SK-N-SH treated with all-trans-retinoic acid at 6 μM for 48 hours (cell line): ENCODE measurements at regions not wholly inside any gene's neighbourhood (a gene's known extent, or its start where the extent isn't known, plus 50 kb on each side); places are given as distances from the start of the nearest gene placed in this dataset.

Experiments used
- ATAC-seq: fragments of 200-7000 bp; cut with Tn5 transposase; 3 replicates; pipeline ENCODE4 v1.9.1; 2020; ENCODE audit warnings: mild to moderate bottlenecking, moderate library complexity
- ARNTL ChIP-seq: fragments of 450-650 bp; formaldehyde crosslinking; IDR thresholded peaks from 2 replicates; pipeline ENCODE4 v1.5.0; 2020; ENCODE audit warnings: low read depth, mild to moderate bottlenecking, moderate library complexity, borderline replicate concordance
- BACH2 ChIP-seq: fragments of 250-450 bp; sonication (Bioruptor Pico); IDR thresholded peaks from 2 replicates; pipeline ENCODE4 v1.9.0; 2021; ENCODE audit warnings: mild to moderate bottlenecking, borderline replicate concordance
- ESRRG ChIP-seq: fragments of 250-450 bp; sonication (Bioruptor Pico); IDR thresholded peaks from 2 replicates; pipeline ENCODE4 v1.6.1; 2021; ENCODE audit warnings: mild to moderate bottlenecking
- GLIS3 ChIP-seq: fragments of 250-450 bp; sonication (Bioruptor Pico); IDR thresholded peaks from 2 replicates; pipeline ENCODE4 v1.5.0; 2020; ENCODE audit warnings: mild to moderate bottlenecking, moderate library complexity
- PPARA ChIP-seq: fragments of 250-450 bp; sonication (Bioruptor Pico); IDR thresholded peaks from 2 replicates; pipeline ENCODE4 v1.5.0; 2020; ENCODE audit warnings: mild to moderate bottlenecking, borderline replicate concordance
- SNAI2 ChIP-seq: fragments of 250-450 bp; sonication (Bioruptor Pico); IDR thresholded peaks from 2 replicates; pipeline ENCODE4 v1.5.0; 2020; ENCODE audit warnings: mild to moderate bottlenecking, moderate library complexity
- TCF4 ChIP-seq: fragments of 250-450 bp; sonication (Bioruptor Pico); IDR thresholded peaks from 2 replicates; pipeline ENCODE4 v1.8.0; 2021; ENCODE audit warnings: mild to moderate bottlenecking, moderate library complexity, borderline replicate concordance
- ZC3H10 ChIP-seq: fragments of 250-450 bp; sonication (Bioruptor Pico); IDR thresholded peaks from 2 replicates; pipeline ENCODE4 v1.5.1; 2021; ENCODE audit warnings: mild to moderate bottlenecking, moderate library complexity
- ZFP3 ChIP-seq: fragments of 250-450 bp; sonication (Bioruptor Pico); IDR thresholded peaks from 2 replicates; pipeline ENCODE4 v1.5.0; 2020; ENCODE audit warnings: mild to moderate bottlenecking, moderate library complexity
- ZFP30 ChIP-seq: fragments of 450-650 bp; formaldehyde crosslinking; IDR thresholded peaks from 2 replicates; pipeline ENCODE4 v1.5.0; 2022; ENCODE audit warnings: mild to moderate bottlenecking, moderate library complexity
- TF ChIP-seq, protein P1 (sequence below): fragments of 250-450 bp; sonication (Bioruptor Pico); IDR thresholded peaks from 2 replicates; pipeline ENCODE4 v1.5.0; 2020; ENCODE audit warnings: mild to moderate bottlenecking, moderate library complexity
- TF ChIP-seq, protein P2 (sequence below): fragments of 250-450 bp; sonication (Bioruptor Pico); IDR thresholded peaks from 2 replicates; pipeline ENCODE4 v1.8.0; 2020; ENCODE audit warnings: mild to moderate bottlenecking, moderate library complexity, borderline replicate concordance
- TF ChIP-seq, protein P3 (sequence below): fragments of 250-450 bp; sonication (Bioruptor Pico); IDR thresholded peaks from 2 replicates; pipeline ENCODE4 v1.8.0; 2021; ENCODE audit warnings: low read depth, mild to moderate bottlenecking, moderate library complexity, borderline replicate concordance

DNA sequence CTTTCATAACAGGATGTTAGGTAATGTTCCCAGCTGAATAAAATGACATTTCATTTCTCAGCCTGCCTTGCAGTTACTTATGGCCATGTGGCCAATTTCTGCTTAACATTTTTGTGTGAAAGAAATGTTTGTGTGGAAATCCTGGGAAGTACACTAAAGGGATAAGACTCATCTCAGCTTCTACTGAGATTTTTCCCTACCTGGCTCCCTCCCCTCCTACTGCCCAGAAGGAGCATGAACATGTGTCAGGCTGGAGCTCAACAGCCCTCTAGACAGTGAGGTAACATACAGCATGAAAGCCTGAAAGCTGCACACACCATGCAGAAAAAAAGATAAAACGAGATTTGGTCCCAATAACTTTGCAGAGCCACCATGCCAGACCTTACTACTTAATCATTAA, 288.4 kb upstream of the COX7C start (continued):
- TF ChIP-seq, protein P1, sequence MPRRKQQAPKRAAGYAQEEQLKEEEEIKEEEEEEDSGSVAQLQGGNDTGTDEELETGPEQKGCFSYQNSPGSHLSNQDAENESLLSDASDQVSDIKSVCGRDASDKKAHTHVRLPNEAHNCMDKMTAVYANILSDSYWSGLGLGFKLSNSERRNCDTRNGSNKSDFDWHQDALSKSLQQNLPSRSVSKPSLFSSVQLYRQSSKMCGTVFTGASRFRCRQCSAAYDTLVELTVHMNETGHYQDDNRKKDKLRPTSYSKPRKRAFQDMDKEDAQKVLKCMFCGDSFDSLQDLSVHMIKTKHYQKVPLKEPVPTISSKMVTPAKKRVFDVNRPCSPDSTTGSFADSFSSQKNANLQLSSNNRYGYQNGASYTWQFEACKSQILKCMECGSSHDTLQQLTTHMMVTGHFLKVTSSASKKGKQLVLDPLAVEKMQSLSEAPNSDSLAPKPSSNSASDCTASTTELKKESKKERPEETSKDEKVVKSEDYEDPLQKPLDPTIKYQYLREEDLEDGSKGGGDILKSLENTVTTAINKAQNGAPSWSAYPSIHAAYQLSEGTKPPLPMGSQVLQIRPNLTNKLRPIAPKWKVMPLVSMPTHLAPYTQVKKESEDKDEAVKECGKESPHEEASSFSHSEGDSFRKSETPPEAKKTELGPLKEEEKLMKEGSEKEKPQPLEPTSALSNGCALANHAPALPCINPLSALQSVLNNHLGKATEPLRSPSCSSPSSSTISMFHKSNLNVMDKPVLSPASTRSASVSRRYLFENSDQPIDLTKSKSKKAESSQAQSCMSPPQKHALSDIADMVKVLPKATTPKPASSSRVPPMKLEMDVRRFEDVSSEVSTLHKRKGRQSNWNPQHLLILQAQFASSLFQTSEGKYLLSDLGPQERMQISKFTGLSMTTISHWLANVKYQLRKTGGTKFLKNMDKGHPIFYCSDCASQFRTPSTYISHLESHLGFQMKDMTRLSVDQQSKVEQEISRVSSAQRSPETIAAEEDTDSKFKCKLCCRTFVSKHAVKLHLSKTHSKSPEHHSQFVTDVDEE (CRISPR knock-in tag) = no peak
- TF ChIP-seq SNAI2 = no peak
- TF ChIP-seq ZC3H10 (CRISPR knock-in tag) = no peak
- TF ChIP-seq, protein P2, sequence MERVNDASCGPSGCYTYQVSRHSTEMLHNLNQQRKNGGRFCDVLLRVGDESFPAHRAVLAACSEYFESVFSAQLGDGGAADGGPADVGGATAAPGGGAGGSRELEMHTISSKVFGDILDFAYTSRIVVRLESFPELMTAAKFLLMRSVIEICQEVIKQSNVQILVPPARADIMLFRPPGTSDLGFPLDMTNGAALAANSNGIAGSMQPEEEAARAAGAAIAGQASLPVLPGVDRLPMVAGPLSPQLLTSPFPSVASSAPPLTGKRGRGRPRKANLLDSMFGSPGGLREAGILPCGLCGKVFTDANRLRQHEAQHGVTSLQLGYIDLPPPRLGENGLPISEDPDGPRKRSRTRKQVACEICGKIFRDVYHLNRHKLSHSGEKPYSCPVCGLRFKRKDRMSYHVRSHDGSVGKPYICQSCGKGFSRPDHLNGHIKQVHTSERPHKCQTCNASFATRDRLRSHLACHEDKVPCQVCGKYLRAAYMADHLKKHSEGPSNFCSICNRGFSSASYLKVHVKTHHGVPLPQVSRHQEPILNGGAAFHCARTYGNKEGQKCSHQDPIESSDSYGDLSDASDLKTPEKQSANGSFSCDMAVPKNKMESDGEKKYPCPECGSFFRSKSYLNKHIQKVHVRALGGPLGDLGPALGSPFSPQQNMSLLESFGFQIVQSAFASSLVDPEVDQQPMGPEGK = no peak
- TF ChIP-seq GLIS3 (CRISPR knock-in tag) = no peak
- no peak for TF ChIP-seq PPARA (CRISPR knock-in tag)

DNA sequence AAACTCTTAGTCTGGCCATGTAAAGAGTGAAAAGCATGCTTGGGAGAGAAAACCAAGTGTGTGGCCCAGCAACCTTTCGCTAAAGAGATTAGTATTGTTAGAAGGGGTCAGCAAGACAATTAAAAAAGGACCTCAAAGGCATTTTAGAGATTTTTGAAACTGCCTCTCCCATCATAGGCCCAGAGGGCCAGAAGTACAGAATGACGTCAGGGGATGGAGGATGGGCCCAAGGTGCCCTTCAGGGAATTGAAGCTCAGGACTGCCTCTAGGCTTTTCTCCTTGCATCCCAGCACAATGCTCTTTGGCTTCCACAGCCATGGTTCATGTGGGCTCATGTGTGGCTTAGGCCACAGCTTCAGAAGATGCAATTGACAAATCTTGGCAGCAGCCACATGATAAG, 287.0 kb upstream of the COX7C start:
- TF ChIP-seq ZC3H10 (CRISPR knock-in tag) = no peak
- TF ChIP-seq, protein P1 (CRISPR knock-in tag) = no peak
- no peak for TF ChIP-seq ARNTL
- ATAC-seq = no peak

DNA sequence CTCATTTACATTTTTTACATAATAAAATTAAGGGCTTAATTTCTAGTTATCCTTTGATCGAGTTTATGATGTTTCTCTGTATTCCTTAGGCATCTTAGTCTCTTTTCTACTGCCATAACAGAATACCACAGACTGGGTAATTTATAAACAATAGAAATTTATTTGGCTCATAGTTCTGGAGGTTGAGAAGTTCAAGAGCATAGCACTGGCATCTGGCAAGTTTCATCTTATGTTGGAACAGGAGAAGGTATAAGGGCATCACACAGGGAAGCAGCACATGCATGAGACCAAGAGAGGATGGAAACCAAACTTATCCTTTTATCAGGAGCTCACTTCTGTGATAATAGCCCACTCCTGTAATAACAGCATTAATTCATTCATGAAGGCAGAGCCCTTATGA, 284.9 kb upstream of the COX7C start:
- TF ChIP-seq, protein P1 (CRISPR knock-in tag) = no peak
- ATAC-seq = no peak

DNA sequence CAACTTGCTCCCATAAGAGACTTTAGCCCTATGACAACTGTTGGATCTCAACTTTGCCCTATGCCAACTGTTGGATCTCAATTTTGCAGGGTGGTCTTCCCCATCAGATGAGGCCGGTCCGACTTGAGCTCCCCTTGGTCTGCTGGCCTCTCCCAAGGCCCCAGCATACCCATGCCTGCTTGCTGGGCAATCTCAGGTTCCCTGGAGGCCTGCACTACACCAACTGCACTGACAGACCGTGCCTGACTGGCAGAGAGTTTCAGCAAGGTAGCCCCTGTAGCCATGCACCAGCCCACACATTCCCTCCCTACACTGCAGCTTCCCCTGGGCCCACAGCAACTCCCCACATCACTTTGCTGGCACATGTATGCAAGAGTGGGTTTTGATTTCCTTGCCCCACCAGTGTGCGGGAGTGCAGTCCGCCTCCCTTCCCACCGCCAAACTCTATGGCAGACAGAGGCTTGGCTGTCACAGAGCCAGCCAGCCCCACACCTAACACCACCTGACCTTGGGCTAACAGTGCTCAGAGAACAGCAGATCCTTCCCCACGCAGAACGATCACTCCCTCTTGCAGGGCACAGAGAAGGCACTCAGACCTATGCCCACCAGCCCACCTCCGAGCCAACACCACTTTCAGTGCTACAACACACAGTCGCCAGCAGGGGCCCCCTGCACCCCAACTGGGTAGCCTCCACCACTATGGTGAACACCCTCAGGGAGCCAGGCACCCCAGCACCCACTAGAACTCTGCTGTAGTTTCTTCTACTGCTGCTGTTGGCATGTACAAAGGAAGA, 279.9 kb upstream of the COX7C start:
- ATAC-seq = no peak
- TF ChIP-seq ESRRG (CRISPR knock-in tag) (no peak), PPARA (CRISPR knock-in tag) (no peak), ZFP30 (CRISPR knock-in tag) (no peak), ZFP3 (no peak)
- TF ChIP-seq, protein P3, sequence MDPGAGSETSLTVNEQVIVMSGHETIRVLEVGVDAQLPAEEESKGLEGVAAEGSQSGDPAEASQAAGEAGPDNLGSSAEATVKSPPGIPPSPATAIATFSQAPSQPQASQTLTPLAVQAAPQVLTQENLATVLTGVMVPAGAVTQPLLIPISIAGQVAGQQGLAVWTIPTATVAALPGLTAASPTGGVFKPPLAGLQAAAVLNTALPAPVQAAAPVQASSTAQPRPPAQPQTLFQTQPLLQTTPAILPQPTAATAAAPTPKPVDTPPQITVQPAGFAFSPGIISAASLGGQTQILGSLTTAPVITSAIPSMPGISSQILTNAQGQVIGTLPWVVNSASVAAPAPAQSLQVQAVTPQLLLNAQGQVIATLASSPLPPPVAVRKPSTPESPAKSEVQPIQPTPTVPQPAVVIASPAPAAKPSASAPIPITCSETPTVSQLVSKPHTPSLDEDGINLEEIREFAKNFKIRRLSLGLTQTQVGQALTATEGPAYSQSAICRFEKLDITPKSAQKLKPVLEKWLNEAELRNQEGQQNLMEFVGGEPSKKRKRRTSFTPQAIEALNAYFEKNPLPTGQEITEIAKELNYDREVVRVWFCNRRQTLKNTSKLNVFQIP (CRISPR knock-in tag) = no peak
- TF ChIP-seq, all 23 proteins: peak for 0

DNA sequence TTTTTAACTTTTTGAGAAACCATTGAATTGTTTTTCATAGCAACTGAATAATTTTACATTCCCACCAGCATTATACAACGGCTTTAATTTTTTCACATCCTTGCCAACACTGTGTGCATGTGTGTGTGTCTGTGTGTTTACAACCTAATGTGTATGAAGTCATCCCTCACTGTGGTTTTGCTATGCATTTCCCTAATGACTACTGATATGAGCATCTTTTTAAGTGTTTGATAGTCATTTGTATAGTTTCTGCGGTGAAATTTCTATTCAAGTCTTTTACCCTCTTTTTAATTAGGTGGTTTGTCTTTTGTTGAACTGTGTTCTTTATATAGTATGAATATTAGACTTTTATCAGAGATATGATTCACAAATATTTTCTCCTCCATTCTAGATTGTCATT, 263.1 kb upstream of the COX7C start:
- ATAC-seq = no peak
- TF ChIP-seq BACH2 (CRISPR knock-in tag) (no peak), ARNTL (no peak), ZFP30 (CRISPR knock-in tag) (no peak), ZC3H10 (CRISPR knock-in tag) (no peak), ZFP3 (no peak), SNAI2 (no peak), TCF4 (CRISPR knock-in tag) (no peak)
- TF ChIP-seq, protein P2 = no peak
- TF ChIP-seq, protein P1 (CRISPR knock-in tag) = no peak
